Fibroblast of lung (primary cell): ENCODE measurements at regions not wholly inside any gene's neighbourhood (a gene's known extent, or its start where the extent isn't known, plus 50 kb on each side); places are given as distances from the start of the nearest gene placed in this dataset.

Source experiments
- DNase-seq, 2 donors: peaks; one replicate each; pipeline versions ENCODE4 v3.0.0 to v3.0.0-alpha.2; 2010; ENCODE audit warnings: low read depth in 2 of 2
- H2AFZ ChIP-seq: 2 replicates; pipeline ENCODE4 v1.5.1; 2012; ENCODE audit warnings: low read length, control low read depth, inconsistent platforms
- H3K27ac ChIP-seq: 2 replicates; pipeline ENCODE4 v1.5.1; 2011; ENCODE audit warnings: low read length, control low read depth; ENCODE audit not compliant: insufficient read depth
- H3K27me3 ChIP-seq: 2 replicates; pipeline ENCODE4 v1.5.1; 2011; ENCODE audit warnings: mild to moderate bottlenecking, low read length; ENCODE audit not compliant: control insufficient read depth, insufficient read depth
- H3K36me3 ChIP-seq: 2 replicates; pipeline ENCODE4 v1.5.1; 2011; ENCODE audit warnings: low read length; ENCODE audit not compliant: control insufficient read depth, insufficient read depth
- H3K4me1 ChIP-seq: 2 replicates; pipeline ENCODE4 v1.5.1; 2011; ENCODE audit warnings: low read length; ENCODE audit not compliant: control insufficient read depth, insufficient read depth; ENCODE audit errors: extremely low read depth
- H3K4me2 ChIP-seq: 2 replicates; pipeline ENCODE4 v1.5.1; 2011; ENCODE audit warnings: low read length, control low read depth; ENCODE audit not compliant: insufficient read depth; ENCODE audit errors: extremely low read depth
- H3K4me3 ChIP-seq, 4 experiments: fragments of 200-600 bp in 1 of 4; sonication (generic) in 1 of 4; replicated peaks in 1 of 4; 2 replicates each; pipeline ENCODE4 v1.5.1; 2011 to 2016; ENCODE audit warnings: low read length in 4 of 4, low read depth in 3 of 4, mild to moderate bottlenecking in 3 of 4, control low read depth in 2 of 4, inconsistent platforms in 1 of 4, mixed read lengths in 1 of 4; ENCODE audit not compliant: insufficient read depth in 1 of 4; ENCODE audit errors: control extremely low read depth in 1 of 4
- H3K79me2 ChIP-seq: 2 replicates; pipeline ENCODE4 v1.5.1; 2012; ENCODE audit warnings: mild to moderate bottlenecking, low read length, inconsistent platforms; ENCODE audit not compliant: control insufficient read depth, insufficient read depth
- H3K9ac ChIP-seq: 2 replicates; pipeline ENCODE4 v1.5.1; 2011; ENCODE audit warnings: mild to moderate bottlenecking, low read length, control low read depth; ENCODE audit not compliant: insufficient read depth
- H3K9me3 ChIP-seq: 2 replicates; pipeline ENCODE4 v1.5.1; 2012; ENCODE audit warnings: low read depth, low read length; ENCODE audit not compliant: control insufficient read depth, insufficient read depth
- H4K20me1 ChIP-seq: 2 replicates; pipeline ENCODE4 v1.5.1; 2011; ENCODE audit warnings: low read length; ENCODE audit not compliant: control insufficient read depth, insufficient read depth; ENCODE audit errors: extremely low read depth
- CTCF ChIP-seq, 2 donors: IDR thresholded peaks in 1 of 2; conservative IDR thresholded peaks in 1 of 2; 1 replicate in 1 of 2; 2 replicates in 1 of 2; pipeline ENCODE4 v1.5.1; 2011 to 2012; ENCODE audit warnings: low read length in 2 of 2, control low read depth in 1 of 2, inconsistent platforms in 1 of 2, low read depth in 1 of 2, mild to moderate bottlenecking in 1 of 2
- EZH2 ChIP-seq: IDR thresholded peaks from 2 replicates; pipeline ENCODE4 v1.5.1; 2012; ENCODE audit warnings: low read length, control low read depth, mild to moderate bottlenecking; ENCODE audit errors: missing control alignments

GRCh38 chr3:59251869-59252268, 202.0 kb upstream of the CFAP20DC start:
- TF ChIP-seq EZH2, result no peak
- TF ChIP-seq CTCF (conservative IDR thresholded peaks at IDR 0.05 in 1 of 2, IDR thresholded peaks at IDR 0.05 in 1 of 2; ENCODE audit: low read depth in 1 of 2, low read length in 2 of 2), result no peak
- no peaks in the 10 kb centered on the region for H3K36me3 ChIP-seq
- H3K4me2 ChIP-seq, result no peak overlapping the region
- no peaks in the 10 kb centered on the region for H3K79me2 ChIP-seq
- H3K4me3 ChIP-seq, result no peak overlapping the region
- no peaks in the 10 kb centered on the region for H3K4me1 ChIP-seq
- no peak overlapping the region for H3K9ac ChIP-seq
- no peak overlapping the region for H3K27ac ChIP-seq
- no peaks in the 10 kb centered on the region for H3K27me3 ChIP-seq
- H2AFZ ChIP-seq, result no peak overlapping the region
- DNase-seq, result peak in 1 of 2 donors; percentile 89
- H4K20me1 ChIP-seq, result no peaks in the 10 kb centered on the region
- no peaks in the 10 kb centered on the region for H3K9me3 ChIP-seq

GRCh38 chr3:59250600-59250999, 200.8 kb upstream of the CFAP20DC start:
- Histone ChIP-seq H3K36me3 (no peaks in the 10 kb centered on the region), H3K9me3 (no peaks in the 10 kb centered on the region), H3K4me1 (no peaks in the 10 kb centered on the region), H3K27me3 (no peaks in the 10 kb centered on the region), H4K20me1 (no peaks in the 10 kb centered on the region), H3K9ac (no peak overlapping the region), H3K4me2 (no peak overlapping the region), H3K79me2 (no peaks in the 10 kb centered on the region), H3K27ac (no peak overlapping the region), H2AFZ (no peak overlapping the region), H3K4me3 (no peak overlapping the region)
- DNase-seq, result no peak
- TF ChIP-seq CTCF (conservative IDR thresholded peaks at IDR 0.05 in 1 of 2, IDR thresholded peaks at IDR 0.05 in 1 of 2; ENCODE audit: low read depth in 1 of 2, low read length in 2 of 2) (no peak), EZH2 (no peak)

- H3K36me3 ChIP-seq, result no peaks in the 10 kb centered on the region
- no peaks in the 10 kb centered on the region for H3K4me1 ChIP-seq
- H2AFZ ChIP-seq, result no peak overlapping the region
- H3K4me3 ChIP-seq, result no peak overlapping the region
- H3K9ac ChIP-seq, result no peak overlapping the region
- TF ChIP-seq EZH2 (no peak), CTCF (conservative IDR thresholded peaks at IDR 0.05 in 1 of 2, IDR thresholded peaks at IDR 0.05 in 1 of 2; ENCODE audit: low read depth in 1 of 2, low read length in 2 of 2) (no peak)
- H3K27ac ChIP-seq, result no peak overlapping the region
- peak in 1 of 2 donors; percentile 17 for DNase-seq
- H4K20me1 ChIP-seq, result no peaks in the 10 kb centered on the region
- H3K79me2 ChIP-seq, result no peaks in the 10 kb centered on the region
- no peak overlapping the region for H3K4me2 ChIP-seq
- H3K27me3 ChIP-seq, result no peaks in the 10 kb centered on the region
- H3K9me3 ChIP-seq, result no peaks in the 10 kb centered on the region
Measured at GRCh38 chr3:59249698-59250361, 200.0 kb upstream of the CFAP20DC start.
